ENCODE measurements at regions not wholly inside any gene's neighbourhood (a gene's known extent, or its start where the extent isn't known, plus 50 kb on each side); places are given as distances from the start of the nearest gene placed in this dataset.

GRCh38 chr1:201660931-201661822 is 122.2 kb downstream of the NAV1 start:
- WGBS, 4 donors: 76 to 91% (median 88%) methylated on average over 7 of the region's 7 CpGs

GRCh38 chr1:201661823-201662359 is 123.0 kb downstream of the NAV1 start:
- no peak for DNase-seq
- Histone ChIP-seq H3K27me3 (no peaks in the 10 kb centered on the region), H3K27ac (no peak overlapping the region), H3K4me1 (replicated peaks in 1 of 2) (no peaks in the 10 kb centered on the region), H3K4me3 (no peak overlapping the region), H3K36me3 (replicated peaks in 1 of 2) (no peaks in the 10 kb centered on the region), H3K9me3 (replicated peaks in 1 of 3) (no peaks in the 10 kb centered on the region)
- TF ChIP-seq POLR2A (IDR thresholded peaks at IDR 0.05) (no peak), CTCF (IDR thresholded peaks at IDR 0.05) (no peak)
- 81 to 85% (median 84%) methylated on average over 8 of the region's 8 CpGs for WGBS, 4 donors
- intact Hi-C loops (cut with DNase I): no loop called here

More at GRCh38 chr1:201660931-201661822, 122.2 kb downstream of the NAV1 start:
- intact Hi-C loops (cut with DNase I): no loop called here
- no peaks in the 10 kb centered on the region for H3K9me3 ChIP-seq (replicated peaks in 1 of 3)
- TF ChIP-seq CTCF (IDR thresholded peaks at IDR 0.05) (no peak), POLR2A (IDR thresholded peaks at IDR 0.05) (no peak)
- H3K36me3 ChIP-seq (replicated peaks in 1 of 2): no peaks in the 10 kb centered on the region
- no peak for DNase-seq
- H3K27ac ChIP-seq: no peak overlapping the region
- H3K4me3 ChIP-seq: no peak overlapping the region
- H3K4me1 ChIP-seq (replicated peaks in 1 of 2): no peaks in the 10 kb centered on the region
- no peaks in the 10 kb centered on the region for H3K27me3 ChIP-seq

- H3K4me1 ChIP-seq (replicated peaks in 1 of 2): no peaks in the 10 kb centered on the region
- intact Hi-C loops (cut with DNase I): no loop called here
- TF ChIP-seq POLR2A (IDR thresholded peaks at IDR 0.05) (no peak), CTCF (IDR thresholded peaks at IDR 0.05) (no peak)
- DNase-seq: no peak
- H3K4me3 ChIP-seq: no peak overlapping the region
- WGBS, 4 donors: 75 to 100% (median 86%) methylated on average over 2 of the region's 2 CpGs
- no peaks in the 10 kb centered on the region for H3K27me3 ChIP-seq
- no peaks in the 10 kb centered on the region for H3K36me3 ChIP-seq (replicated peaks in 1 of 2)
- H3K27ac ChIP-seq: no peak overlapping the region
- H3K9me3 ChIP-seq (replicated peaks in 1 of 3): no peaks in the 10 kb centered on the region
These were observed 123.7 kb downstream of the NAV1 start for GRCh38 chr1:201662646-201663045.

DNA sequence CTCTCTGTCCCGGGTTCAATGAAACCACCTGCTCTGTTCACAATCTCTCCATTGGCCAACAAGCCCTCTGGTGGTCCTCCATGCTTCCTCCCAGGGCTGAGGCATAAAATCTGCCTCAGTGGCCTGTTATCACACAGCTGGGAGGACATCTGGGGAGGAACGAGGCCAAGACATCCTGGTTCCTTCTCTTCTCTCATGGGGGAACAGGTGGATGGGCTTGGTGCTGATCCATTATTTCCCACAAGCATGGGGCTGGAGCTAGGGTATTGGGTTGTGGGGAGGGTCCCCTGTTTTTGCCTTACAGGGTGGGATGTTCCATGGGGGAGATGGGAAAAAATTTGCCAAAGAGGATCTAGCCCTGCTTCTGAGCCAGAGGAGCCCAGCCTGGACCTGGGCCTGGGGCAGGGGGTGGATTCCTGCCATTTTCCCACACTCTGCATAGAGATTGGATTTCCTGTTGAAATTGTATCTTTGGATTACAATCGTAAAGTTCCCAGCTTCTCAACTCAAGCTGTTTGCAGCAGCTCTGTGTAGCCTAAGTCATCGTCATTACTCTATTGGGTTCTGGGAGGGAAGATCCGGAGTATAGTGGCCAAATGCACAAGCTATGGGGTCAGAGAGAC is 124.7 kb downstream of the NAV1 start:
- 86 to 100% (median 90%) methylated on average over 5 of the region's 5 CpGs for WGBS, 4 donors
- no peak for DNase-seq
- no peak overlapping the region for H3K4me3 ChIP-seq
- no peaks in the 10 kb centered on the region for H3K36me3 ChIP-seq (replicated peaks in 1 of 2)
- no peak overlapping the region for H3K27ac ChIP-seq
- no peaks in the 10 kb centered on the region for H3K4me1 ChIP-seq (replicated peaks in 1 of 2)
- intact Hi-C loops (cut with DNase I): no loop called here
- TF ChIP-seq POLR2A (IDR thresholded peaks at IDR 0.05) (no peak), CTCF (IDR thresholded peaks at IDR 0.05) (no peak)
- H3K27me3 ChIP-seq: no peaks in the 10 kb centered on the region
- no peaks in the 10 kb centered on the region for H3K9me3 ChIP-seq (replicated peaks in 1 of 3)
